GM18502 (cell line): ENCODE measurements at regions not wholly inside any gene's neighbourhood (a gene's known extent, or its start where the extent isn't known, plus 50 kb on each side); places are given as distances from the start of the nearest gene placed in this dataset.
"Not testable (repeated sequence)": the region's sequence is repeated elsewhere in the genome, so short reads cannot be mapped to it uniquely, and the experiment has no call there.

Source experiments
- ATAC-seq: cut with Tn5 transposase; IDR thresholded peaks from one replicate; pipeline ENCODE4 v1.9.1; 2021; ENCODE audit warnings: mild to moderate bottlenecking; ENCODE audit not compliant: unreplicated experiment, poor library complexity

GRCh38 chr14:105931808-105932483 lies 405.6 kb downstream of the TMEM121 start:
- no peak for ATAC-seq

- ATAC-seq, result no peak
Measured at GRCh38 chr14:105933238-105933637, 406.9 kb downstream of the TMEM121 start.

GRCh38 chr14:105935384-105935783 lies 409.0 kb downstream of the TMEM121 start:
- no peak for ATAC-seq

GRCh38 chr14:105937253-105938054 lies 411.1 kb downstream of the TMEM121 start:
- ATAC-seq, result no peak

GRCh38 chr14:105938055-105938863 lies 411.9 kb downstream of the TMEM121 start:
- no peak for ATAC-seq

GRCh38 chr14:105938959-105939358 lies 412.6 kb downstream of the TMEM121 start:
- ATAC-seq, result no peak

GRCh38 chr14:105939810-105940508 lies 413.6 kb downstream of the TMEM121 start:
- ATAC-seq, result no peak

- no peak for ATAC-seq
Measured at GRCh38 chr14:105940534-105941225, 414.3 kb downstream of the TMEM121 start.

GRCh38 chr14:105941226-105942166 lies 415.1 kb downstream of the TMEM121 start:
- no peak for ATAC-seq

GRCh38 chr14:105942725-105943124 lies 416.3 kb downstream of the TMEM121 start:
- ATAC-seq, result not testable (repeated sequence)

- ATAC-seq, result no peak
Measured at GRCh38 chr14:105943973-105944602, 417.7 kb downstream of the TMEM121 start.

GRCh38 chr14:105944632-105945610 lies 418.5 kb downstream of the TMEM121 start:
- no peak for ATAC-seq

- ATAC-seq, result no peak
Measured at GRCh38 chr14:105945896-105946295, 419.5 kb downstream of the TMEM121 start.

- ATAC-seq, result no peak
Measured at GRCh38 chr14:105947599-105947998, 421.2 kb downstream of the TMEM121 start.

- ATAC-seq, result not testable (repeated sequence)
Measured at GRCh38 chr14:105948955-105949354, 422.6 kb downstream of the TMEM121 start.

- not testable (repeated sequence) for ATAC-seq
Measured at GRCh38 chr14:105950364-105950892, 424.0 kb downstream of the TMEM121 start.

GRCh38 chr14:105951399-105951798 lies 425.0 kb downstream of the TMEM121 start:
- ATAC-seq, result no peak
